AG04450 (cell line): ENCODE measurements at regions not wholly inside any gene's neighbourhood (a gene's known extent, or its start where the extent isn't known, plus 50 kb on each side); places are given as distances from the start of the nearest gene placed in this dataset.

Experiments
- CTCF ChIA-PET: fragments of 300-600, 350-600 bp; formaldehyde crosslinking; extraction: SDS; loops from one replicate; lab custom pipeline; 2022; ENCODE audit warnings: antibody characterized with exemption, inconsistent platforms; lab: Charles Lee
- POLR2A ChIA-PET: fragments of 350-600 bp; formaldehyde crosslinking; extraction: SDS; loops from one replicate; lab custom pipeline; 2021; ENCODE audit warnings: antibody characterized with exemption, inconsistent platforms; lab: Yijun Ruan, JAX
- DNase-seq: peaks from one replicate; pipeline ENCODE4 v3.0.0-alpha.2; 2011; ENCODE audit warnings: low read depth, low spot score
- H3K27ac ChIP-seq: one replicate; pipeline ENCODE4 v1.5.1; 2012; ENCODE audit warnings: low read depth, low read length, control low read depth
- H3K27me3 ChIP-seq: one replicate; pipeline ENCODE4 v1.6.0; 2012; ENCODE audit warnings: low read length; ENCODE audit not compliant: control insufficient read depth, insufficient read depth
- H3K4me3 ChIP-seq: 2 replicates; pipeline ENCODE4 v1.5.1; 2011; ENCODE audit warnings: mild to moderate bottlenecking, low read depth, low read length, control low read depth
- H3K9me3 ChIP-seq: 2 replicates; pipeline ENCODE4 v1.5.1; 2012; ENCODE audit warnings: low read length; ENCODE audit not compliant: control insufficient read depth, insufficient read depth
- TF ChIP-seq, protein P1 (sequence below): IDR thresholded peaks from 2 replicates; pipeline ENCODE4 v1.5.1; 2011; ENCODE audit warnings: low read depth, low read length, control low read depth, inconsistent platforms

GRCh38 chr13:69008499-69008898 is 1099.1 kb upstream of the ATXN8OS start:
- TF ChIP-seq, protein P1, sequence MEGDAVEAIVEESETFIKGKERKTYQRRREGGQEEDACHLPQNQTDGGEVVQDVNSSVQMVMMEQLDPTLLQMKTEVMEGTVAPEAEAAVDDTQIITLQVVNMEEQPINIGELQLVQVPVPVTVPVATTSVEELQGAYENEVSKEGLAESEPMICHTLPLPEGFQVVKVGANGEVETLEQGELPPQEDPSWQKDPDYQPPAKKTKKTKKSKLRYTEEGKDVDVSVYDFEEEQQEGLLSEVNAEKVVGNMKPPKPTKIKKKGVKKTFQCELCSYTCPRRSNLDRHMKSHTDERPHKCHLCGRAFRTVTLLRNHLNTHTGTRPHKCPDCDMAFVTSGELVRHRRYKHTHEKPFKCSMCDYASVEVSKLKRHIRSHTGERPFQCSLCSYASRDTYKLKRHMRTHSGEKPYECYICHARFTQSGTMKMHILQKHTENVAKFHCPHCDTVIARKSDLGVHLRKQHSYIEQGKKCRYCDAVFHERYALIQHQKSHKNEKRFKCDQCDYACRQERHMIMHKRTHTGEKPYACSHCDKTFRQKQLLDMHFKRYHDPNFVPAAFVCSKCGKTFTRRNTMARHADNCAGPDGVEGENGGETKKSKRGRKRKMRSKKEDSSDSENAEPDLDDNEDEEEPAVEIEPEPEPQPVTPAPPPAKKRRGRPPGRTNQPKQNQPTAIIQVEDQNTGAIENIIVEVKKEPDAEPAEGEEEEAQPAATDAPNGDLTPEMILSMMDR, result no peak
- Histone ChIP-seq H3K4me3 (no peak overlapping the region), H3K9me3 (peaks cover 8% of the 10 kb centered on the region; the same call in 1 of the 2 replicates), H3K27me3 (no peaks in the 10 kb centered on the region), H3K27ac (no peak overlapping the region)
- no peak for DNase-seq
- POLR2A ChIA-PET, result no interaction called here
- CTCF ChIA-PET, result no interaction called here

DNA sequence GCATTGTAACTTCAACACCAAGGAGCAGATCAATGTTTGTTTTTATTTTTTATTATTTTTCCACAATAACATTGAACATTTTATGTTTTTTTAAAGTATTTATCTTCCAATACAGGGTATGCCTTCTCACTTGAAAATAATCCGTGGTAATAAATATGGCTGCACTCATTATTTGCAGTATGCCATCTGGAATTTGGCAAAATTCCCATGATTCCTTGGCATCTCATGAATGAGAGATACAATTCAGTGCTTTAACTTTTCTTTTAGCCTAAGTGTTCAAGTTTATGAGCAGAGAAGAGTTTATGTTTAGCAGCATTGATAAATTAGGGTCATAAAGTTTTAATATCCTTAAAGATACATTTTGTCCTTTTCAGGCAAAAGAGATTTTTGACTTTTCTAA is 1109.6 kb upstream of the ATXN8OS start:
- Histone ChIP-seq H3K27me3 (no peaks in the 10 kb centered on the region), H3K27ac (no peak overlapping the region), H3K9me3 (no peaks in the 10 kb centered on the region), H3K4me3 (no peak overlapping the region)
- TF ChIP-seq, protein P1, result no peak
- no peak for DNase-seq
- CTCF ChIA-PET, result no interaction called here
- POLR2A ChIA-PET, result no interaction called here

DNA sequence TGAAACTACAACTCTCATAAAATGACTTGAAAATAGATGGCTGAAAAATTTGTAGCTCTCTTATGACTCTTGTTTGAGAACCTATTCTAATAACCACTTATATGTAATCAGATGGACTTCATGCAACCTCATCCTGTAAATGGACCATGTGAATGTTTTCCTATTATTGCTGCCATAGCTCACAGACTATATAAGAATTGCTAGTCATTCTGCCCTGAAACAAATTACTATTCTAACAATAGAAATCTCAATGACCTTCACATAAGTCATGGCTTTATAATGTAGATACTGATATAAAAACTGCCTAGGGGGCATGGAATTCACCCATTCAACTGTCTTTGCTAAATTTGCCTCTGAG is 1111.0 kb upstream of the ATXN8OS start:
- POLR2A ChIA-PET, result no interaction called here
- no peak overlapping the region for H3K4me3 ChIP-seq
- no peak overlapping the region for H3K27ac ChIP-seq
- DNase-seq, result no peak
- no peaks in the 10 kb centered on the region for H3K27me3 ChIP-seq
- H3K9me3 ChIP-seq, result no peaks in the 10 kb centered on the region
- TF ChIP-seq, protein P1, result no peak
- CTCF ChIA-PET, result no interaction called here

DNA sequence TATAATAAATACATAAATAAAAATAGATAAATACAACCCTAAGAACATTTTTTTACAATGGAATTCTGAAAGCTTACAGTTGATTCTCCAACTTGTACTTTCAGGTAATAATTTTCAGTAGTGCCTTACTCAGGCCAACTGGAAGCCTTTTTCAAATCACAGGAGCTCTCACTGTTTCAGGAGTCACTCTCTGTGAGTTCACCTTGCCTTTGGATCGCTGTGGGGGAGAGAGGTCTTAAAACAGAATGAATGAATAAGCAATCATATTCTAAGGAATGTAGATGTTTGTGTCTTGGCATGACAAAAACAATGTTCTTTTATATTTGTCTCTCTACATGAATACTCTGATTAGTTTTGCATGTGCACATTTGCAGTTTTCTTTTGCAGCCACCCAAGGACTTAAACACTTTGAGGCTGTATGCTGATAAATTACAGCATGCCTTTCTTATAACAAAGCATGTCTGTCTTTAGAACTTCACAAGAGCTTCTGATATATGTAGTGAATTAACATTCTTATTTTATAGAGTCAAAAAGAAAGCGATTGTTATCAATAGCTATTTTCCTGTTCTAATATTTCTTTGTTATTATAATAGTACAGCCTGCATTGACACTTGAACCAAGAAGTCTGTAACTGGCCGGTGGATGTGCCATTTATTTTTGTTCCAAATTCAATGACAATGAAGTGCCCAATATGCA is 1111.5 kb upstream of the ATXN8OS start:
- no peak overlapping the region for H3K4me3 ChIP-seq
- H3K27me3 ChIP-seq, result no peaks in the 10 kb centered on the region
- no peaks in the 10 kb centered on the region for H3K9me3 ChIP-seq
- H3K27ac ChIP-seq, result no peak overlapping the region
- ChIA-PET CTCF (no interaction called here), POLR2A (no interaction called here)
- no peak for DNase-seq
- TF ChIP-seq, protein P1, result no peak

GRCh38 chr13:68993154-68993553 is 1114.5 kb upstream of the ATXN8OS start:
- Histone ChIP-seq H3K27ac (no peak overlapping the region), H3K27me3 (no peaks in the 10 kb centered on the region), H3K4me3 (no peak overlapping the region), H3K9me3 (peaks cover 2% of the 10 kb centered on the region; the same call in 1 of the 2 replicates)
- TF ChIP-seq, protein P1, result no peak
- POLR2A ChIA-PET, result no interaction called here
- CTCF ChIA-PET, result no interaction called here
- DNase-seq, result no peak
